ENCODE measurements at regions not wholly inside any gene's neighbourhood (a gene's known extent, or its start where the extent isn't known, plus 50 kb on each side); places are given as distances from the start of the nearest gene placed in this dataset.

DNA sequence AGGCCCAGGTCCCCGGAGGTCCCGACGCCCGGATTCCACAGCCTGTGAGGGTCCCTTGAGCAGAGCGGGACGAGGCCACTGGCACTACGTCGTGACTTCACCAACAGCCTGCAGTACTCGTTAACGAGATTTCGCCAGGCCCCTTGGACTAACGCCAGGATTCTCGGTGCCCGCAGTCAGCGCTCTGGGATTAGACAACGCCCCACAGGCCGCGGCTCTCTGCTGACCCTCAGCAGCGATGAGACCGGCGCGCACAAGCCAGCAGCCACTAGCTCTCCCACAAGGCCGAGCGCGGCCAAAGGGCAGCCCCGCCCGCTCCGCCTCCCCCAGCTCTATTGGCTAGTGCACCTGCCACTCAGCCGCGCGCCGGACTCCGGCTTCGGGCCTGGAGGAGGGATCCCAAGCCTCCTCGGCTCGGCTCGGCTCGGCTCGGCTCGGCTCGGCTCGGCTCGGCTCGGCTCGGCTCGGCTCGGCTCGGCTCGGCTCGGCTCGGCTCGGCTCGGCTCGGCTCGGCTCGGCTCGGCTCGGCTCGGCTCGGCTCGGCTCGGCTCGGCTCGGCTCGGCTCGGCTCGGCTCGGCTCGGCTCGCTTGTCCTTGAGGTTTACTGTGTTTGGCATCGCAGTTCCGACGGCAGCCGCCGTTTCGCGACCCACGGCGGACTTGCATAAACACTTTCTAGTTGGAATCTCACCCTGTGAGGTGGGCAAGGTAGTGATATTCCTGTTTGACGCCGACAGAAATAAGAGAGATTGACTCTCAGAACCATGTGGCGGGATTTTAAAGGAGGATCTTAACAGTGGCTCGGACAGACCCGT lies 231.7 kb upstream of the SERP2 start (continued):
- TF ChIP-seq ZNF687 (CRISPR knock-in tag; IDR thresholded peaks at IDR 0.05) (peak; percentile 98), ZNF24 (IDR thresholded peaks at IDR 0.05) (no peak), ZNF296 (CRISPR knock-in tag; conservative IDR thresholded peaks at IDR 0.05) (no peak), MTF2 (CRISPR knock-in tag; IDR thresholded peaks at IDR 0.05; ENCODE audit: borderline replicate concordance) (no peak), ZNF891 (CRISPR knock-in tag; IDR thresholded peaks at IDR 0.05) (peak; percentile 67; the same call in 1 of the 2 replicates), TCF7L2 (IDR thresholded peaks at IDR 0.05; ENCODE audit: low read depth, low read length) (no peak), E2F5 (CRISPR knock-in tag; conservative IDR thresholded peaks at IDR 0.05) (0 out of 2 replicates have a peak, but pooled peaks have one; percentile 25), CC2D1A (CRISPR knock-in tag; IDR thresholded peaks at IDR 0.05) (no peak), ZNF513 (CRISPR knock-in tag; conservative IDR thresholded peaks at IDR 0.05) (no peak), ZKSCAN5 (CRISPR knock-in tag; IDR thresholded peaks at IDR 0.05) (peak; percentile 40; the same call in 1 of the 2 replicates), CREM (IDR thresholded peaks at IDR 0.05) (no peak), CREM (CRISPR knock-in tag; IDR thresholded peaks at IDR 0.05) (no peak), HNRNPLL (IDR thresholded peaks at IDR 0.05; ENCODE audit: low read depth, low read length, poor library complexity, severe bottlenecking) (peak; percentile 61), ZNF713 (CRISPR knock-in tag; IDR thresholded peaks at IDR 0.05) (no peak), FIP1L1 (IDR thresholded peaks at IDR 0.05; ENCODE audit: borderline replicate concordance, insufficient read depth, low read depth, low read length) (no peak), ZNF362 (CRISPR knock-in tag; IDR thresholded peaks at IDR 0.05; ENCODE audit: borderline replicate concordance) (no peak), AHR (CRISPR knock-in tag; IDR thresholded peaks at IDR 0.05) (no peak), TARDBP (CRISPR knock-in tag; IDR thresholded peaks at IDR 0.05) (peak; percentile 88), ZBTB33 (CRISPR knock-in tag; IDR thresholded peaks at IDR 0.05) (no peak)
